ENCODE measurements at regions not wholly inside any gene's neighbourhood (a gene's known extent, or its start where the extent isn't known, plus 50 kb on each side); places are given as distances from the start of the nearest gene placed in this dataset.

DNA sequence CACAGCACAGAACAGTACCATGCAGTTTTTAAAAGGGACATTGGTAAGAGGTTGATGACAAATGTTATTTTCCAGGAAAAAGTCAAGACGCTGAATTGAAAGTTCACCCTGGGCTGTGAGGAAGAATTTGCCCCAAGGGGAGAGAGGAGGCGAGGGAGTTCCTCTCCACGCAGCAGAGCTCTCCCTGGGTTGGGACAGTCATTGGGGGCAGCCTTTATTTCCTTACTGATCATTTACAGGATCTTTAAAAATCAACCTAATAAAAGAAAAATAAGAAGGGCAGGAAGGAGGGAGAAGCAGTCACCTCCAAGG lies 49.9 kb upstream of the WNT7B start:
- H3K4me3 ChIP-seq (ENCODE audit: low read depth, low read length): no peak overlapping the region
- TF ChIP-seq CTCF (IDR thresholded peaks at IDR 0.05; ENCODE audit: control insufficient read depth, extremely low read depth, insufficient read depth): no peak
- no peak for DNase-seq (ENCODE audit: low read depth)

- H3K4me3 ChIP-seq (ENCODE audit: low read depth, low read length): no peak overlapping the region
- TF ChIP-seq CTCF (IDR thresholded peaks at IDR 0.05; ENCODE audit: control insufficient read depth, extremely low read depth, insufficient read depth): no peak
- DNase-seq (ENCODE audit: low read depth): no peak
Measured at GRCh38 chr22:46027211-46028105, 50.5 kb upstream of the WNT7B start.

- no peak for TF ChIP-seq CTCF (IDR thresholded peaks at IDR 0.05; ENCODE audit: control insufficient read depth, extremely low read depth, insufficient read depth)
- DNase-seq (ENCODE audit: low read depth): no peak
- H3K4me3 ChIP-seq (ENCODE audit: low read depth, low read length): no peak overlapping the region
Measured at GRCh38 chr22:46028106-46028991, 51.4 kb upstream of the WNT7B start.

- TF ChIP-seq CTCF (IDR thresholded peaks at IDR 0.05; ENCODE audit: control insufficient read depth, extremely low read depth, insufficient read depth): no peak
- DNase-seq (ENCODE audit: low read depth): no peak
- H3K4me3 ChIP-seq (ENCODE audit: low read depth, low read length): no peak overlapping the region
Measured at GRCh38 chr22:46029036-46029435, 52.1 kb upstream of the WNT7B start.

DNA sequence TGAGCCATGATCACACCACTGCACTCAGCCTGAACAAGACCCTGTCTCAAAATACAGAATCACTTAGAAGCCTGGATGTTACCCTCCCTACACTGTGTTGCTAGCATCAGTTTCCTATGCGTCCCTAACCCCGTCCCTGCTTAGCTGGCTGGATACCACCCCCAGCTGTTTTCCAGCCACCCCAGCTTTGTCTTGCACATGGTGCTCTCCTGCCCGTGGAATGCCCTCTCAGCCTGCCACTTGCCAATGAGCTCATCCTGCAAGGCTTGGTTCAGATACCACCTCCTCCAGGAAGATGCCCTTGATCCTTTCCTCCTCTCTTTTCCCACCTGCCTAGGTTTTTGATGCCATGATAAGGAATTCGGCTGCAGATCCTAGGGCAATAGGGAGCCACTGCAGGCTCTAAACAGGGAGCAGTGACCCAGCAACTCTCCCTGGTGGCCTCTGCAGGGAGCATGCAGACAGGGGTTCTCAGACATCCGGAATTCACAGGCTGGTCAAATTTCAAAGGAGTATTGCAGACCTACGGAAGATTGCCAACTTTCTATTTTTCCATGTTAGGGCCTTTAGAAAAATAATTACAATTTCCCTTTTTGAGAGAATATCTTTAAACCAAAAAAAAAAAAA lies 52.7 kb upstream of the WNT7B start:
- no peak overlapping the region for H3K4me3 ChIP-seq (ENCODE audit: low read depth, low read length)
- no peak for TF ChIP-seq CTCF (IDR thresholded peaks at IDR 0.05; ENCODE audit: control insufficient read depth, extremely low read depth, insufficient read depth)
- no peak for DNase-seq (ENCODE audit: low read depth)

GRCh38 chr22:46030231-46030880 lies 53.4 kb upstream of the WNT7B start:
- no peak overlapping the region for H3K4me3 ChIP-seq (ENCODE audit: low read depth, low read length)
- no peak for TF ChIP-seq CTCF (IDR thresholded peaks at IDR 0.05; ENCODE audit: control insufficient read depth, extremely low read depth, insufficient read depth)
- DNase-seq (ENCODE audit: low read depth): no peak
